ELR (cell line): ENCODE measurements at regions not wholly inside any gene's neighbourhood (a gene's known extent, or its start where the extent isn't known, plus 50 kb on each side); places are given as distances from the start of the nearest gene placed in this dataset.

Experiments
- DNase-seq: peaks from one replicate; pipeline ENCODE4 v3.0.0-alpha.2; 2015; ENCODE audit warnings: low read depth

DNA sequence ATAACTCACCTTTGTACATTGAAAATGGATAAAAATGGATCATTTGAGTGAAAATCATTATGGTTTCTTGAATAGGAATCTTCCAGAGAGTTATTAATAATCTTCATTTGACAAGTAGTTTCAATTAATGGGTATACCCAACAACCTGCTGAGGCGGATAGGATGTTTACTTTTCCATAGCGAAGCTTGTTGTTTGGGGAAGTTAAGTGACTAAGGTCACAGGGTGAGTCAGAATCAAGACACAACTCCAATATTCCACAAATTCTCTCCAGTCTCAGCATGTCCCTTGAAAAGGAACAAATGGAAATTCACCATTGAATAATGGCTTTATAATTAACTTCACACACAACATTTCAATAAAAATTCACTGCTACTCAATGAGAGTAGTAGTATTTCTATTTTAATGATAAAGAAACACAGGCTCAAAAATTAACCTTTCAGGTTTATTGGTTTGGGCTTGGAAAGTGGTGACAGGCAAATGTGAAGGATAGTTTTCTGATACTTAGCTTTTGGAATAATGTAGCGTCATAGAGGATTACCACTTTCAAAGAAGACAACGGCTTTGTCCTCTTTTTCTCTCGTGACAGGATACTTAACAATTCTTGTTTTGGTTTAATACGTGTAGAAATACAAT, 211.3 kb downstream of the GPD2 start:
- DNase-seq, result no peak

GRCh38 chr2:156648522-156648921, 212.3 kb downstream of the GPD2 start:
- no peak for DNase-seq

GRCh38 chr2:156649596-156649995, 213.4 kb downstream of the GPD2 start:
- no peak for DNase-seq

GRCh38 chr2:156652691-156653090, 216.5 kb downstream of the GPD2 start:
- no peak for DNase-seq

DNA sequence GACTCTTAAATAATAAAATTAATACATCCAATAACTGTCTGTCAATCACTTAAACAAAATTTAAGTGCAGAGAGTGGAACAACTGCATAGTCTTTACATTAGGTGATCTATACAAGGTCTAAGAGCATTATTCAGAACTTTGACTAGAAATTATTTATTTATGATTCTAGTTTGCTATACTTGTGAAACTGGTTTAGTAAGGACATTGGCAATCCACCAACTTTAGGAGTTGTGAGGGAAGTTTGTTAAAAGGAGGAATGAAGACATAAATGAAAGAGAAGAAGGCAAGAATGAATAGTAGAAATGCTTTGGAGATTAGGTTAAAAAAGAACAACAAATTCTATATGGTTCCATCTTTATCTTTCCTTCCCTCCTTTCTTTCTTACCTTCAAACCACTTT, 217.5 kb downstream of the GPD2 start:
- DNase-seq, result no peak

DNA sequence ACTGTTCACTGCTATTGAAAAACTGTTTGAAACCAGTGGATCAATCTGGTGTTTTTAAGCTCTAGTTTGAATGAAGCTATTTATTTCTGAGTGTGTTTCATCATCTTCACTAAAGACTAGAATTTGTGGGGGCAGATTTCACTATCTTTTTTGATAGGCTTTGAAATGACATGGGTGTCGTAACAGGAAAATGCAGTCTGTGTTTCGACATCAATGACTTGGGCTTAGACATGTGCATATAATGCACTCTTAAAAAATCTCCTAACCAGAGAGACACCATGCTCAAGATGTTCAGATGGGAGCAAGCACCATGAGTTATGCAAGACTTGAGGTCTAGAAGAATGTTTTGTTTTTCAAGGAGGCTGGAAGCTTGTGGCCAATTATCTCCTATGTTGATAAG, 221.6 kb downstream of the GPD2 start:
- DNase-seq, result no peak

GRCh38 chr2:156659694-156660093, 223.5 kb downstream of the GPD2 start:
- DNase-seq, result no peak

- DNase-seq, result no peak
Measured at GRCh38 chr2:156663757-156664409, 227.7 kb downstream of the GPD2 start.

- DNase-seq, result no peak
Measured at GRCh38 chr2:156666130-156666785, 230.1 kb downstream of the GPD2 start.

GRCh38 chr2:156670104-156670503, 233.9 kb downstream of the GPD2 start:
- no peak for DNase-seq

DNA sequence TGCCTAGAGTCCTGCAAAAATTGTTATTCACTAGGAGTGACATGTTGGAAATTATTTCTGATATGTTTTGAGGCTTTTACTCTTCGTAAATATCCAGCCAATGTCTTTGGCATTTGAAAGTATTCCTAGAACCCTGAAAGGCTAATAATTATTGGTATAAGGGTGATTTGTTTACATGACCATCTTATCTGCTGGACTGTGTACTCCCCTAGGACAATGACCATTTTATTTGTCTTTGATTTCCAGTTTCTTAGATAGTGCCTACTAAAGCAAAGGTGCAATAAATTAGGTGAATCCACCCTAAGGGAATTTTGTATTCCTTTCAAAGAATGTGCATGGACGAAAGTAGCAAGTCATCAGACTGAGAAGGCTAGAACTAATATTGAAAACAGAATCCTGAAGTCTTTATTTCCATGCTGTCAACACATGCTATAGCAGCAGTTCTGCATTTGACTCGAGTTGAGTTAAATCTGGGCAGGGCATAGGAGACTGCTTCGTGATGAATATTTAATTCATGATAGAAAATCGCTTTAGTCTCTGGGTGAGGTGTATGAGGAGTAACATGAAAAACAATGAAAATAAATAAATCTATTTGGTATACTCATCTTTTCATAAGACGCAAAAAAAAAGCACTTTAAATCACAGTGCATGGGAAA, 235.7 kb downstream of the GPD2 start:
- DNase-seq, result no peak

DNA sequence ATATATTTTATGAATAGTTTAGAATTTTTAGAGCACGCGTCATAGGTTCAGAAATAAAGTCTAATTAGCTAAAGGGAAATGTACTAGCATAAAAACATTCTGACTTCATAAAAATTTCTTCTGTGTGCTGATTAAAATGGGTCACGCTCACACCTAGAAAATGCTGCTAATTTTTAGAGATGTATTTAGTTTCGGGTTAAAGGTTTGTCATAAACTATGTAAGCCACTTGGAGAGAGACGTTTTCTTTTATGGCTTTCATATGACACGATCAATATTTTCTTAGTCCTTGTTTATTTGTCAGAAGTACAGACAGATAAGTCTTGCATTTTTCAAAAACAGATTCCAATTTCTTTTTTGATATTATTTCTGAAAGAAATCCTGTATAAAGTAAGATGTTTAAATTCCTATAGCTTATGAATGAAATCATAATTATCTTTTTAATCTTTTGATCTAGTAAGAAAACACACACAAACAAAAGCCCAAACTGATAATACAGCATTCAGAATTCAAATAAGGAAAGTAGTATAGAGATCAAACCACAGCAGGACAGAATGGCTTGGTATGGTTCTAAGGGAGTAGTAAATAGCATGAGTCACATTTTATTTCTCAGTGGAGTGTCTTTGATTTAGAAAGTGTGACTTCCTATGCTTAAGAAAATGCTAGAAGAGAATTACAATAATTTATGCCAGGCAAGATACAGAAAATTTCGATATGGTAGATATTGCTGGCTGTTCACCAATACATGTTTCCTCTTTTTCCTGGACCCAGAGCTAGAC, 236.6 kb downstream of the GPD2 start:
- no peak for DNase-seq

DNA sequence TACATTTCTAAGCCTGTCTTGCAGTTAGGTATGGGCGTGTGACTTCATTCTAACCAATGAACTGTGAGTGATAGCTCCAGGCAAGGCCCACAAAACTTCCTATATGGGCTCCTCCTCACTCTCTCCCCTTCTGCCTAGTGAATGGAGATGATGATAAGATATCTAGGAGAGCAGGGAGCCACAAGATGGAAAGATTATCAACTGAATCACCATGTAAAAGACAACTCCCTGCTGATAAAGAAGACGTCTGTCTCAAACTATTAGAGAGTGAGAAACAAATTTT, 237.1 kb downstream of the GPD2 start:
- DNase-seq, result no peak

DNA sequence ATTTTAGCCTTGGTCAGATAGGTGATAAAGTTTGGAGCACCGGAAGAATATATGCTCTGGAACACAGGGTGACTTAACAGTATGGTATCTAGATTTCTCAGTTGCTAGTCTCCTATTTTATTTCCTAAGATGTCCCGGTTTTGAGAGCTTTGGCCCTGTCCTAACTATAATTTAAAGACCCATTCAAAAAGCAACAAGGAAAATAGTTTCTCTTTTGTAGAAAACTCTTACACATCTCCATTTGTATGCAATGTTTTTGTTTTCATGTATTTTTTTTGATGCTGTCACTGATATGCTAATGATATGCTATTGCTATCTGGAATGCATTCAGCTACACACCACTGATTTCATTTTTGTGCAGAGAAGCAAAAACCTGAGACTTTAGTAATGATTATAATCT, 237.8 kb downstream of the GPD2 start:
- no peak for DNase-seq

GRCh38 chr2:156675896-156676295, 239.7 kb downstream of the GPD2 start:
- DNase-seq, result no peak

DNA sequence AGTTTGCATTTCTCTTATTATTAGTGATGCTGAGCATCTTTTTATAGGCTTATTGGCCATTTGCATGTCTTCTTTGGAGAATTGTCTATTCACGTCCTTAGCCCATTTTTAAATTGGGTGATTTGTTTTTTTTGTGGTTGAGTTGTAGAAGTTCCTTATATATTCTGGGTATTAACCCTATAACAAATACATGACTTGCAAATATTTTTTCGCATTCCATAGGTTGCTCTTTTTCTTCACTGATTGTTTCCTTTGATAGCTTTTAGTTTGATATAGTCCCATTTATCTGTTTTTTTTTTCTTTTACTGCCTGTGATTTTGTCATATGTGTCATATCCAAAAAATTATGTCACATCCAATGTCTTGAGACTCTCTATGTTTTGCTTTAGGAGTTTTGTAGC, 243.6 kb downstream of the GPD2 start:
- no peak for DNase-seq

DNA sequence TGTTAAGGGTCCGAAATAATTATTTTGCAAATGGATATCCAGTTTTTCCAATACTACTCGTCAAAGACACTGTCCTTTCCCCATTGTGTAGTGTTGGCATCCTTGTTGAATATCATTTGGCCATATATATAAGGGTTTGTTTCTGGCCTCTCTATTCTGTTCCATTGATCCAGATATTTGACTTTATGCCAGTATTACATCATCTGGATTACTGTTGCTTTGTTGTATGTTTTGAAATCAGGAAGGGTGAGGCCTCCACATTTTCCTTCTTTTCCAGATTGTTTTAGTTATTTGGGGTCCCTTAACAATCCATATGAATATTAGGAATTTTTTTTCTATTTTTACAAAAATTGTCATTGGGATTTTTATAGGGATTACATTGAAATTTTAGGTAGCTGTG, 244.1 kb downstream of the GPD2 start:
- DNase-seq, result no peak

DNA sequence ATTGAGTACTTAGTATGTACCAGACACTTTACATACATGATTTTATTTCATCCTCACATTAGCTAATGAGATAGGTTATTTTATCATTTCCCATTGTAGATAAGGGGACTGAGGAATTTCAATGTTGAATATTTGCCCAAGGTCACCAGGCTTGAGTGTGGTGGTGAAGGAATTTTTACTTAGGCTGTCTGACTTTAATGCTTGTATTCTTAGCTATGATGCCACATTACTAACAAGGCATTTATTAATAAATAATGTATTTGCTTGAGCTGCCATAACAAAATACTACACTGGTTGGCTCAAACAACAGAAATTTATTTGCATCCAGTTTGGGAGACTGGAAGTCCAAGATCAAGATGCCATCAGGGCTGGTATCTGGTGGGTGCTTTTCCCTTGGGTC, 250.9 kb downstream of the GPD2 start:
- DNase-seq, result no peak

DNA sequence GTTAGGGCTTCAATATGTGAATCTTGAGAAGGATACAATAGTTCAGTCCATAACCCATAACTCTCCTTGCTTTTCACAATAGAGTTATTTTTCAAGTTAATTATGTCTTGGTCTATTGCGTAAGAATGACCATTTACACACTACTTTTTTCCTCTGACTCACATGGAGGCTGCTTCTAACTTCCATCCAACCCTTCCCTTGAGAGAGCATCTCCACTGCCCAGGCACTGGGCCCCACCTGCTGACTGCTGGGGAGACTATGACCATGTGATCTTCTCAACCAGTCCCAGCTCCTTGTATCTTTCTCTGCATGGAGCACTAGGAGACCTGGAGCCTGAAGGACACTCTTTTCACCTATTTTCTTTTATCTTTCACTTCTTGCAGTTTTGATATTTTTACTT, 251.5 kb downstream of the GPD2 start:
- DNase-seq, result peak; percentile 4

- DNase-seq, result no peak
Measured at GRCh38 chr2:156689939-156690338, 253.8 kb downstream of the GPD2 start.

GRCh38 chr2:156691014-156691413, 254.8 kb downstream of the GPD2 start:
- no peak for DNase-seq

- DNase-seq, result no peak
Measured at GRCh38 chr2:156695020-156695419, 258.8 kb downstream of the GPD2 start.

DNA sequence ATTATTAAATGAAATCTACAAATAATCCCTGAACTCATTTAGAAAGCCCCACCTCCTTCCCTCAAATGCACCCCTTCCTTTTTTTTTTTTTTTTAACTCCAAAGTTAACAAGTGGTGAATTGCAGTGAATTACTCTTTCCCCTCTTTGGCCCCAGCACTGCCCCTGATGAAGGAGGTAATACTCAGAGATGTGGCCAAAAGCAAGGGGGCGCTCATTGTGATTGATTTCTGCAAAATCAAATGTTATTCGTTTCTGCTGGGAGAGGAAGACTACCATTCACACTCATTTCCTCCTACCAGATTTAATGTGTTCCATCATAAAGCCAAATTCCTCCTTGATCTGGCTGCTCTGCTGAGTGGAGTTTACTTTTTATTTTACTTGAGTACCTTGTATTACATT, 259.4 kb downstream of the GPD2 start:
- DNase-seq, result no peak
